Activated naive CD8-positive, alpha-beta T cell treated with anti-CD3 and anti-CD28 coated beads for 36 hours (primary cell): ENCODE measurements at regions not wholly inside any gene's neighbourhood (a gene's known extent, or its start where the extent isn't known, plus 50 kb on each side); places are given as distances from the start of the nearest gene placed in this dataset.
"Not testable (repeated sequence)": the region's sequence is repeated elsewhere in the genome, so short reads cannot be mapped to it uniquely, and the experiment has no call there.

Experiments used
- DNase-seq: peaks from one replicate; pipeline ENCODE4 v3.0.0; 2021
- H3K27ac Mint-ChIP-seq: one replicate; pipeline ENCODE4 v1.8.0; 2022; ENCODE audit warnings: mild to moderate bottlenecking, moderate library complexity, mixed read lengths
- H3K27me3 Mint-ChIP-seq: one replicate; pipeline ENCODE4 v1.8.0; 2022; ENCODE audit warnings: mild to moderate bottlenecking, mixed read lengths
- H3K36me3 Mint-ChIP-seq: one replicate; pipeline ENCODE4 v1.8.0; 2021; ENCODE audit warnings: mild to moderate bottlenecking, mixed read lengths
- H3K4me1 Mint-ChIP-seq: one replicate; pipeline ENCODE4 v1.8.0; 2021; ENCODE audit warnings: mixed read lengths
- H3K4me3 Mint-ChIP-seq: one replicate; pipeline ENCODE4 v1.8.0; 2022; ENCODE audit warnings: mild to moderate bottlenecking, moderate library complexity, mixed read lengths
- H3K9me3 Mint-ChIP-seq: one replicate; pipeline ENCODE4 v1.8.0; 2022; ENCODE audit warnings: mixed read lengths

DNA sequence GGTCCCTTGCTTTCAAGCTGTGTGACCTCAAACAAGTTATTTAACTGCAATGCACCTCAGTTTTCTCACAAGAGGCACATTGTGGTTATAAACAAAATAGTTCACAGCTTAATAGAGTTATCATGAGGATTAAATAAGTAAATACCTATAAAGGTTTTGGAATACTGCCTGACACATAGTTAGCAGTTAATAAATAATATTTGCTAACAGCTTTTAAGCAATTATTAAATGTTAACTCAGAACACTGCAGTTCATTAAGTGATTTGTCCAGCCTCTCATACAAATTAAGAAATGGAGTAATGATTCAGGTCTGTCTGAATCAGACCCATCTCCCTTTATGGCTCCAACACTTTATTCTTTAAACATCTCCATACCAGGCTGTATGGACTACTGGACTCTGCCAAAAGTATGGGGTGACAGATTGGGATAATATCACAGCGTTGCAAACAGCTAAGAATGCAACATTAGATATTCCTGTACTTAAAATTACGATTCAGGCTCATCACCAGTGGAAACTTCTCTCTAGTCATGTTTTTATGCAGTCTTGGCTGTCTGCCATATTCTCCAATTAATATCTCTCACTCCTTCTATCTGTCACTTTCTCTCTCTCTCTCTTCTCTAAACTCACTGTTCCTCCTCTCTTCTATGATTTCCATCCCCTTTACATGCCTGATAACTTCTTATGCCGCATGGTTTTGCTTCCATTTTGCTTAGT lies 370.6 kb upstream of the UBE2E3 start:
- no peaks in the 10 kb centered on the region for H3K36me3 Mint-ChIP-seq
- no peaks in the 10 kb centered on the region for H3K4me1 Mint-ChIP-seq
- no peaks in the 10 kb centered on the region for H3K9me3 Mint-ChIP-seq
- H3K4me3 Mint-ChIP-seq: no peak overlapping the region
- no peaks in the 10 kb centered on the region for H3K27me3 Mint-ChIP-seq
- DNase-seq: no peak
- H3K27ac Mint-ChIP-seq: no peak overlapping the region

DNA sequence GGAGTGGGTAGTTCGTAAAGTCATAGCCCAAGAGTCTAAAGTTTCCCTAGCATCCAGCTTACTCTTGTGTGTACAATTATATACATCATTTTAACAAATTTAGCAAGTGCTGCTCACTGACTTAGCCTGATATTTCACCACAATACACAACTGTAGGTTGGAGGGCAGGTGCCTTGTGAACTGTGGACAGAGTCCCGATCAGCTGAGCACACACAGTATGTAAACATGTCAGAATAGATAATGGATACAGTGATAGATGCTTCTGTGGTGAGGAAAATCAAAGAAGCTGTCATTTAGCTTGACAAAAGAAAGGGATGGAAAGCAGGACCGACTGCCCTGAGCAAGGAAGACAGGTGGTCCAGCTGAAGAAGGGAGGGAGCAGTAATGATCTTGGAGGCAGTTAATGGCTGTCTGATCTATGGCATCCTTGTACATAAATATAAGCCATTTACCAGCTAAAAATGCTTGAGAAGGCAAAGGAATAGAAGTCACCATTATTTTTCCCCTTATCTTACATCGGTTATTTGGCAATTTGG lies 372.8 kb upstream of the UBE2E3 start:
- Mint-ChIP-seq H3K9me3 (no peaks in the 10 kb centered on the region), H3K4me1 (no peaks in the 10 kb centered on the region), H3K27ac (no peak overlapping the region), H3K36me3 (no peaks in the 10 kb centered on the region), H3K4me3 (no peak overlapping the region), H3K27me3 (no peaks in the 10 kb centered on the region)
- no peak for DNase-seq

DNA sequence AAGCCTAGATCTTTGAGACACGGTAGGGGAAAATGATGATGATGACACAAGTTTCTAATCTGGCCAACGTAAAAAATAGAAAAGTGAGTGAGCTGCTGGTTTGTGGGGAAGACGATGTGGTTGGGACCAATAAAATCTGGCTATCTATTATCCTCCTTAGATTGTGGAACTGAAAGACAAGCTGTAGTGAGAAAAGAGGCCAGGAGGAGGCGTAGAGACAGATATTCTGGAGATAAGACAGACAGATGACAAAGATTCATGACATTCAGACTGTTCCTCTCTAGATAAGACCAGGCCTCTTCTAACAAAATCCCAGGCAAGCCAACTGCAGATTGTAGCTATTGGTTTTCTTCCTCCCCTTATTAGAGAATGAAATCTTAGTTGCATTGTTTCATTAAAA lies 376.3 kb upstream of the UBE2E3 start:
- no peak overlapping the region for H3K27ac Mint-ChIP-seq
- DNase-seq: no peak
- H3K27me3 Mint-ChIP-seq: no peaks in the 10 kb centered on the region
- no peaks in the 10 kb centered on the region for H3K9me3 Mint-ChIP-seq
- H3K36me3 Mint-ChIP-seq: no peaks in the 10 kb centered on the region
- no peaks in the 10 kb centered on the region for H3K4me1 Mint-ChIP-seq
- no peak overlapping the region for H3K4me3 Mint-ChIP-seq

DNA sequence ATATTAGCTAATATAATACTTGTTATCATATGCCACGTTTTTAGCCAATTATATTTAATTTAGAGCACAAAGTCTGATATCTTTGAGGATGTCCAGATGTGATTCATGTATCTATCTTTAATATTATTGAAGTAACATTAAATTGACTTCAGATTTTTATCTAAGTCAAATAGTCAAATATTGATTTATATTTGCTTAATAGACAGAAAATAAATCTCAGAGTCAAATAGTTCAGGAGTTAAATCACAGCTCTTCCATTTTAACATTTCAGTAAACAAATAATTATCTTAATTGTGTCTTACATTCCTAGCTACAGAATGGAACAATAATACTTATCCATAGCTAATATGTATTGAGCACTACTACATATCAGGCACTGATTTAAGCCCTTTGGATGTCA lies 379.4 kb upstream of the UBE2E3 start:
- Mint-ChIP-seq H3K27ac (no peak overlapping the region), H3K4me1 (no peaks in the 10 kb centered on the region), H3K4me3 (no peak overlapping the region), H3K36me3 (no peaks in the 10 kb centered on the region), H3K9me3 (no peaks in the 10 kb centered on the region), H3K27me3 (no peaks in the 10 kb centered on the region)
- DNase-seq: no peak

DNA sequence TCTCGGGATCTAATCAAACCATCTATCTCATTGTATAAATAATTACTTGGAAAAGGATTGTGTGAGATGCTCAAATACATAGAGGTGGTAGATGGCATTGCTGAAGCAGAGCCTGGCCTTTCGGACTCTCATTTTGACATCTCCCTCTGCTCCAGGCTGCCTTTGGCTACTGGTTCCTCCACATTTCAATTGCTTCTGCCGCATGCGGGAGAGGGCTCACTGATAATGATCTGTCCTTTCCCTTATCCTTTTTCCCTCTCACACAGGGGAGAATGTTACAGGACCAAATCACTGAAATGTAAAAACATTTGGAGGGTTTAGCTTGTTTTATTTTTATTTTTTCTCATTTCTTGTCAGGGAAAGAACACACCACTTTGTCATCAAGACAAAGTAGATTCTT lies 380.6 kb upstream of the UBE2E3 start:
- no peak overlapping the region for H3K4me3 Mint-ChIP-seq
- no peak for DNase-seq
- H3K36me3 Mint-ChIP-seq: no peaks in the 10 kb centered on the region
- no peak overlapping the region for H3K27ac Mint-ChIP-seq
- no peaks in the 10 kb centered on the region for H3K27me3 Mint-ChIP-seq
- H3K4me1 Mint-ChIP-seq: no peaks in the 10 kb centered on the region
- H3K9me3 Mint-ChIP-seq: no peaks in the 10 kb centered on the region

DNA sequence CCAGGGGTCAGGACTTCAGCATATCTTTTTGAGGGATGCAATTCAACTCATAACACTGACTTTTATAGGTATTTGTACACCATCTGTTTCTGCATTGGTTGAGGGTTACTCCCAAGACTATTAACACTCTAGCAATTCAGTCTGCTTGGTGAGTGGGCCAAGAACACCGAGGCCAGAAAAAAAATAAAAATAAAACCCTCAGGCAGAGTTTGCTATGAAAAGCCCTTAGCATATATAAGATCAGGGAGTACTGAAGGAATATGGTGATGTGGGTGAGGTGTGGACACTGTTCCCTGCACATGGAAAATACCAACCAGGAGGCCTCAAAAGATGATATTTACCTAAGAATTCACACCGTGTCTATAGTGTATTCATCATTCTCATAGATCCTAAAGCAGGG lies 383.2 kb upstream of the UBE2E3 start:
- Mint-ChIP-seq H3K4me3 (no peak overlapping the region), H3K9me3 (no peaks in the 10 kb centered on the region), H3K27ac (no peak overlapping the region), H3K27me3 (no peaks in the 10 kb centered on the region), H3K4me1 (no peaks in the 10 kb centered on the region), H3K36me3 (no peaks in the 10 kb centered on the region)
- no peak for DNase-seq

DNA sequence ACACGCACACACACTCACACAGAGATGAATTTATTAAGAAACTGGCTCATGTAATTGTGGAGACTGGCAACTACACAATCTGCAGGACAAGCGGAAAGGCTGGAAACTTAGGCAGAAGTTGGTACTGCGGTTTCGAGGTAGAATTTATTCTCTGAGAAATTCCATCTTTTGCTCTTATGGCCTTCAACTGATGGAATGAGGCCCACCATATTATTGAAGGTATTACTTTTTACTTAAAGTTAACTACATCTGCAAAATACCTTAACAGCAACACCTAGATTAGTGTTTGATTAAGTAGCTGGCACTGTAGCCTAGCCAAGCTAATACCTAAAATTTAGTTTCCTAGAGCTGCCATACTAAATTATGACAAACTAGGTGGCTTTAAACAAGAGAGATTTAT lies 384.0 kb upstream of the UBE2E3 start:
- Mint-ChIP-seq H3K36me3 (no peaks in the 10 kb centered on the region), H3K27me3 (no peaks in the 10 kb centered on the region), H3K9me3 (peaks cover 2% of the 10 kb centered on the region), H3K4me1 (peaks cover under 1% of the 10 kb centered on the region), H3K27ac (no peak overlapping the region), H3K4me3 (no peak overlapping the region)
- no peak for DNase-seq

DNA sequence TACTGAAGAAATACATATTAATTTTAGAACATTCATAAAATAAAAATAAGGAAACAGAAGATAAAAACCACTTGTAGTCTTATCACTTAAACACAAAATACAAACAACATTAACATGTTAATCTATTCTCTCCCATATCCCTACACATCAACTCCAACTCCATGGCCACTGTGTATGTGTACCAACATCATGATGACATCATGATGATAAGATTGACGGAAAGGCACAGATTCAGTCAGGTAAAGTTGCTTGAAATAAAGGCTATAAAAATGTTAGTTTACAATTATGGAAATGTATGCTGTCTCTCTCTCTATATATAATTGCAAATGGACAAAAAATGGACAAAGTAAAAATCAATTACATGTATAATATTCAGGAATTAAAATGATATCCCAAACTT lies 388.5 kb upstream of the UBE2E3 start:
- DNase-seq: no peak
- H3K27me3 Mint-ChIP-seq: no peaks in the 10 kb centered on the region
- no peak overlapping the region for H3K4me3 Mint-ChIP-seq
- H3K9me3 Mint-ChIP-seq: peaks cover 22% of the 10 kb centered on the region
- no peak overlapping the region for H3K27ac Mint-ChIP-seq
- peaks cover 7% of the 10 kb centered on the region for H3K4me1 Mint-ChIP-seq
- peaks cover 10% of the 10 kb centered on the region for H3K36me3 Mint-ChIP-seq

DNA sequence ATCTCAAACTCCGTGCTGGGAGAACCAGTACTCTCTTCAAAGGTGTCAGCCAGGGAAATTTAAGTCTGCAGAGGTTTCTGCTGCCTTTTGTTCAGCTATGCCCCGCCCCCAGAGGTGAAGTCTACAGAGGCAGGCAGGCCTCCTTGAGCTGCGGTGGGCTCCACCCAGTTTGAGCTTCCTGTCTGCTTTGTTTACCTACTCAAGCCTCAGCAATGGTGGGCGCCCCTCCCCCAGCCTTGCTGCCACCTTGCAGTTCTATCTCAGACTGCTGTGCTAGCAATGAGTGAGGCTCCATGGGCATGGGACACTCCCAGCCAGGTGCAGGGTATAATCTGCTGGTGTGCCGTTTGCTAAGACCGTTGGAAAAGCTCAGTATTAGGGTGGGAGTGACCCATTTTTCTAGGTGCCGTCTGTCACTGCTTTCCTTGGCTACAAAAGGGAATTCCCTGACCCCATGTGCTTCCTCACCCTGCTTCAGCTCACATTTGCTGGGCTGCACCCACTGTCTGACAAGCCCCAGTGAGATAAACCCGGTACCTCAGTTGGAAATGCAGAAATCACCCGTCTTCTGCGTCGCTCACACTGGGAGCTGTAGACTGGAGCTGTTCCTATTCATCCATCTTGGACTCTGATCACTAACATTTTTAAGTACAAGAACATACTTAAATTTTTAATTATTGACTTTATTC lies 389.2 kb upstream of the UBE2E3 start:
- H3K27ac Mint-ChIP-seq, H3K36me3 Mint-ChIP-seq, H3K4me1 Mint-ChIP-seq, H3K27me3 Mint-ChIP-seq, H3K4me3 Mint-ChIP-seq, DNase-seq: not testable (repeated sequence)
- peaks cover 23% of the 10 kb centered on the region for H3K9me3 Mint-ChIP-seq

DNA sequence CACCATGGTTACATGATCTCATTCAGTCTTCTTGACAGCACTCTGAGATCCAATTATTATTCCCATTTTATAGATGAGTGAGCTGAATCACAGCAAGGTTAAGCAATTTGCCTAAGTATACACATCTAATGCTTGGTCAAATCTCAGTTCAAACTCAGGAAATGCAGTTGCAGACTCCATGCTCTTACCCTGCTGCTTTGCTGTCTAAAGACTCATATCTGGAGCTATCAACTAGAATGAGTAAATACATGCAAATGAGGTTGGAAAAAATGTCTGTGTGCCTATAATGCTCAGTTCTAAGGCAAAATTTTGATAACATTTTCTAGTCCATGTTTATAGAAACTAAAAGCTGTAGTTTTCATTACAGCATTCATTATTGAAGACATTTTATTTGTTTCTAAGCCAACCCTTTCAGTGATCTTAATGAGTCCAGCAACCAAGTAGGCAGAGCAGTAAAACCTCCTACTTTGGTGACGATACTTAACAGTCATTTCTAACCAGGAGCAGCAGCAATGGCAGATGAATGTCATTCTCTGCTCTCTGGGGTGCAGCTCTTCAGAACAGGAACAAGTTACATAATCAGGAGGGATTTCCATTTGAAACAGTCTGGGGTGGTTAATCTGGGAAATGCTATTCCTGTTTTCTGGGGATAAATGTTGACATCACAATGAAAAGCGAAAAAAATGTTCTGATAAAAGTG lies 396.8 kb upstream of the UBE2E3 start:
- no peak overlapping the region for H3K4me3 Mint-ChIP-seq
- H3K9me3 Mint-ChIP-seq: peaks cover 11% of the 10 kb centered on the region
- H3K36me3 Mint-ChIP-seq: peaks cover under 1% of the 10 kb centered on the region
- no peak overlapping the region for H3K27ac Mint-ChIP-seq
- H3K4me1 Mint-ChIP-seq: no peaks in the 10 kb centered on the region
- H3K27me3 Mint-ChIP-seq: no peaks in the 10 kb centered on the region
- no peak for DNase-seq

DNA sequence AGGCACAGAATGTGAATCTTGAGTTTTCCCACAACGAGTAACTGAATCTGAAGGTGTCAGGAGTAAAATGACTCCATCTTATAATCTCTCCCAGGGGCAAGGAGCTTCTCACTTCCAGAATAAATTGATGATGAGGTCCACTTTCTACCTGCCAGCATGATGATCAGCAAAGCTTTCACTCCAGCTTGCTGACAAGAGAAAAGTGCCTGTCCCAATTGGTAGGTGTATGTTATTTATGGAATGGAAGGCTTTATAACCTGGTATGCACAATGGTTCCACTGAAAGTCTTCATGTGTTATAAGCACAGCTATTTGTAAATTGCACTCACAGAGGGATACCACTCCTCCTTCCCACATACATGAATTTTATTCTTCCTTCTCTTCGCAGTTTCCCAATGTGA lies 401.0 kb upstream of the UBE2E3 start:
- Mint-ChIP-seq H3K9me3 (no peaks in the 10 kb centered on the region), H3K4me3 (no peak overlapping the region), H3K36me3 (no peaks in the 10 kb centered on the region), H3K27me3 (no peaks in the 10 kb centered on the region), H3K27ac (no peak overlapping the region), H3K4me1 (no peaks in the 10 kb centered on the region)
- DNase-seq: no peak

DNA sequence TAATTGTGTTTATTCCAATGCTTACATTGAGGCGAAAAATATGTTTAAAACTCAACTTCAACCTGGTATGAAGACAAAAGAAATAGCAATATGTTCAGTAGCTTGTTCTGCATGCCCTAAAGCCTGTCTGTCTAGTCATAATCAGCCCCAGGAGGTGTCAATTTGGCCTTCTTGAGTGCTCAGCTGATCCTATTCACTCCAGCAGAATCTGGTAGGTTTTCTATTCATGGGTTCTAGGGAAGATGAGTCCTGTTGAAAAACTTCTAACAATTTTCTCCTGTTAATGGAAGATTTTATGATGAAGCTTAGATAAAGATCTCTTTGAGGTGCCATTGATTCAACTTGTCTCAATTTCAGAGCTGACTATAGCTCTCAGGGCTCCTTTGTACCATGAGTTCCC lies 402.0 kb upstream of the UBE2E3 start:
- no peak for DNase-seq
- no peaks in the 10 kb centered on the region for H3K9me3 Mint-ChIP-seq
- H3K36me3 Mint-ChIP-seq: no peaks in the 10 kb centered on the region
- H3K4me3 Mint-ChIP-seq: no peak overlapping the region
- no peaks in the 10 kb centered on the region for H3K27me3 Mint-ChIP-seq
- H3K27ac Mint-ChIP-seq: no peak overlapping the region
- no peaks in the 10 kb centered on the region for H3K4me1 Mint-ChIP-seq

DNA sequence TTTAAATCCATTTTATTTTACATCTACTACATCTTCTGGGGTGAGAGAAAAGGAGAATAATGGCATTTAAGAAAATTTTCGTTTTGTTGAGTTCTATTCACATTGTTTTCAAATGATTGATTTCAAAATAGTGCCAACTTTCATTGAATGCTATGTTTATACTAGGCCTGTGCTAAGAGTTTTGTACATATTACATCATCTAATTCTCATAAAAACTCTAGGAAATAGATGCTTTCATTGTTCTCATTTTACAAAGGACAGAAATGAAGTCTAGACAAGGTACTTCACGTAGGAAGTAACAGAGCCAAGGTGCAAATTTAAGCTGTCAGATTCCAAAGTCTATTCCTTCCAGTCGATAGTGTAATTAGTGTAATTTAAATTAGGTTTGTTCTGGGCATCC lies 402.8 kb upstream of the UBE2E3 start:
- H3K4me3 Mint-ChIP-seq: no peak overlapping the region
- no peaks in the 10 kb centered on the region for H3K27me3 Mint-ChIP-seq
- DNase-seq: no peak
- no peaks in the 10 kb centered on the region for H3K36me3 Mint-ChIP-seq
- no peaks in the 10 kb centered on the region for H3K9me3 Mint-ChIP-seq
- no peaks in the 10 kb centered on the region for H3K4me1 Mint-ChIP-seq
- H3K27ac Mint-ChIP-seq: no peak overlapping the region

DNA sequence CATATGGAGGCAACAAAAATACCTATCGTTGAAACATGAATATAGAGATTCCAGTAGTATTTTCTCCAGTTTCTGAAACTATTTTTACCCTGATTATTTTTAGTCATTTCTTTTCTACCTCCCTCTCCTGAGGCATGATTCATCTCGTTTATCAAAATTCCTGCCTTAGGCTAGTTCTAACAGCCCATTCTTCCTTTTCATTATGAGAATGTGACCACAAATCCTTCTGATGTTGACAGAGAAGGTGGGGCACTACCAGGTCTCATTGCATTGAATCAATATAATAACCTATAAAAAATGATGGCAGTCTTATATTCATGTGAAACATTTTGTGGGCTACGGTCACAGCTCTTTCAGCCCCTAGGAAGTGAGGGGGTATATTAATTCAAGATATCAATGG lies 406.5 kb upstream of the UBE2E3 start:
- H3K9me3 Mint-ChIP-seq: no peaks in the 10 kb centered on the region
- H3K4me3 Mint-ChIP-seq: no peak overlapping the region
- H3K36me3 Mint-ChIP-seq: no peaks in the 10 kb centered on the region
- H3K4me1 Mint-ChIP-seq: no peaks in the 10 kb centered on the region
- DNase-seq: no peak
- H3K27me3 Mint-ChIP-seq: no peaks in the 10 kb centered on the region
- no peak overlapping the region for H3K27ac Mint-ChIP-seq

DNA sequence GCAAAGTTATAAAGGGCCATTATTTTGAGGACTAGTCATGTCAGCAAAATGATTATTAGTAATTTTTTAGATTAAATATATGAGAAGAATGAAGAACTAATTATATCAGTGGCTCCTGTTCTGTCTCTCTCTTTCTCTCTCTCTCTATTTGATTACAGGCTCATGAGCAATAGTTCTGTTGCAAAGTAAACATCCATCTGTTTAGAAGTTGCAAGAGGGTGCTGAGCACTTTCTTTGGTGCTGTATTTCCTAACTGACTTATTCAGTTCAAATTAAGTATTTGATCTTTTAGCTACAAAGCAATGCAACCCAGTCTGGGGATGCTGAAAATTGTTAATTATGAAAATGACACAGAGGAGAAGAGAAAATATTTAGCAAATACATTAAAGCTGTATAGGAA lies 408.1 kb upstream of the UBE2E3 start:
- H3K27me3 Mint-ChIP-seq: peaks cover 3% of the 10 kb centered on the region
- no peaks in the 10 kb centered on the region for H3K36me3 Mint-ChIP-seq
- no peaks in the 10 kb centered on the region for H3K4me1 Mint-ChIP-seq
- H3K27ac Mint-ChIP-seq: no peak overlapping the region
- H3K4me3 Mint-ChIP-seq: no peak overlapping the region
- no peak for DNase-seq
- H3K9me3 Mint-ChIP-seq: no peaks in the 10 kb centered on the region
